H1 (cell line): ENCODE measurements at regions not wholly inside any gene's neighbourhood (a gene's known extent, or its start where the extent isn't known, plus 50 kb on each side); places are given as distances from the start of the nearest gene placed in this dataset.

Experiments used
- CTCF ChIP-seq, 3 experiments: IDR thresholded peaks; 1 replicate in 2 of 3; 2 replicates in 1 of 3; pipeline versions ENCODE4 v1.5.1 to v1.6.1; 2011; ENCODE audit warnings: low read length in 3 of 3, mild to moderate bottlenecking in 3 of 3, inconsistent platforms in 2 of 3, low read depth in 1 of 3, moderate library complexity in 1 of 3; ENCODE audit not compliant: insufficient read depth in 1 of 3; ENCODE audit errors: control extremely low read depth in 1 of 3
- EP300 ChIP-seq, 2 experiments: IDR thresholded peaks; 1 replicate in 1 of 2; 2 replicates in 1 of 2; pipeline ENCODE4 v1.6.1; 2011 to 2012; ENCODE audit warnings: low read depth in 2 of 2, low read length in 2 of 2, mild to moderate bottlenecking in 2 of 2, borderline replicate concordance in 1 of 2, inconsistent platforms in 1 of 2, moderate library complexity in 1 of 2
- EZH2 ChIP-seq: fragments of 200-600 bp; sonication (generic); IDR thresholded peaks from 2 replicates; pipeline ENCODE4 v1.7.1; 2012; ENCODE audit warnings: low read depth, mild to moderate bottlenecking, moderate library complexity, low read length, inconsistent platforms; ENCODE audit not compliant: severe bottlenecking
- HDAC2 ChIP-seq, 2 experiments: fragments of 300-600 bp in 1 of 2; sonication (generic) in 1 of 2; IDR thresholded peaks; 2 replicates each; pipeline ENCODE4 v1.6.1; 2011 to 2012; ENCODE audit warnings: low read depth in 2 of 2, low read length in 2 of 2, mild to moderate bottlenecking in 2 of 2, moderate library complexity in 2 of 2, borderline replicate concordance in 1 of 2, inconsistent platforms in 1 of 2
- MAFK ChIP-seq: IDR thresholded peaks from 2 replicates; pipeline ENCODE4 v1.6.1; 2012; ENCODE audit warnings: low read depth, mild to moderate bottlenecking, improper control_type of control experiment, low read length
- NRF1 ChIP-seq: IDR thresholded peaks from 2 replicates; pipeline ENCODE4 v1.6.1; 2011; ENCODE audit warnings: mild to moderate bottlenecking, low read depth, low read length, improper control_type of control experiment
- POLR2A ChIP-seq, 2 experiments: IDR thresholded peaks; 1 replicate in 1 of 2; 2 replicates in 1 of 2; pipeline ENCODE4 v1.6.1; 2011; ENCODE audit warnings: low read depth in 2 of 2, low read length in 2 of 2, mild to moderate bottlenecking in 2 of 2; ENCODE audit errors: control extremely low read depth in 1 of 2
- POLR2AphosphoS5 ChIP-seq: IDR thresholded peaks from 2 replicates; pipeline ENCODE4 v1.6.1; 2011; ENCODE audit warnings: low read depth, low read length
- POU5F1 ChIP-seq: IDR thresholded peaks from 2 replicates; pipeline ENCODE4 v1.6.1; 2011; ENCODE audit warnings: low read depth, mild to moderate bottlenecking, low read length, moderate library complexity
- TCF12 ChIP-seq: IDR thresholded peaks from 2 replicates; pipeline ENCODE4 v1.6.1; 2011; ENCODE audit warnings: low read depth, mild to moderate bottlenecking, low read length
- USF2 ChIP-seq: IDR thresholded peaks from 2 replicates; pipeline ENCODE4 v1.6.1; 2011; ENCODE audit warnings: low read length, improper control_type of control experiment
- YY1 ChIP-seq: IDR thresholded peaks from 2 replicates; pipeline ENCODE4 v1.6.1; 2011; ENCODE audit warnings: low read depth, mild to moderate bottlenecking, low read length
- ZNF274 ChIP-seq: IDR thresholded peaks from 2 replicates; pipeline ENCODE4 v1.7.0; 2012; ENCODE audit warnings: low read length, borderline replicate concordance; ENCODE audit errors: extremely low read depth

GRCh38 chr20:53736122-53736756, 142.6 kb upstream of the ZNF217 start:
- TF ChIP-seq NRF1 (no peak), TCF12 (no peak), EZH2 (no peak), POU5F1 (no peak), POLR2A (IDR thresholded peaks at IDR 0.05; ENCODE audit: control extremely low read depth in 1 of 2, low read depth in 2 of 2, low read length in 2 of 2) (no peak), HDAC2 (IDR thresholded peaks at IDR 0.05; ENCODE audit: borderline replicate concordance in 1 of 2, low read depth in 2 of 2, low read length in 2 of 2) (no peak), POLR2AphosphoS5 (no peak), CTCF (IDR thresholded peaks at IDR 0.05; ENCODE audit: control extremely low read depth in 1 of 3, insufficient read depth in 1 of 3, low read depth in 1 of 3, low read length in 3 of 3) (no peak), MAFK (no peak), YY1 (no peak), ZNF274 (no peak), USF2 (no peak), EP300 (IDR thresholded peaks at IDR 0.05; ENCODE audit: borderline replicate concordance in 1 of 2, low read depth in 2 of 2, low read length in 2 of 2) (no peak)
